Left lobe of liver (tissue), 2 donors: ENCODE measurements at regions not wholly inside any gene's neighbourhood (a gene's known extent, or its start where the extent isn't known, plus 50 kb on each side); places are given as distances from the start of the nearest gene placed in this dataset.

ENCODE experiments used
- ATAC-seq: fragments of 200-7000 bp; cut with Tn5 transposase; one replicate; pipeline ENCODE4 v1.9.1; 2020; ENCODE audit warnings: mild to moderate bottlenecking, moderate library complexity
- DNase-seq: peaks from one replicate; pipeline ENCODE4 v3.0.0-alpha.2; 2020; ENCODE audit warnings: low spot score
- donor health status: DM: no; HTN: no; CAD: no; lungs with moderate emphysema.
- donor health status: DM: no; HTN: yes; CAD: no.

- no peak for DNase-seq
- ATAC-seq, result no peak
Observed at GRCh38 chr9:113775749-113776148, 100.4 kb upstream of the ZNF618 start.

- DNase-seq, result no peak
- ATAC-seq, result no peak
Observed at GRCh38 chr9:113776194-113776593, 99.9 kb upstream of the ZNF618 start.

GRCh38 chr9:113781381-113781780 is 94.7 kb upstream of the ZNF618 start:
- no peak for ATAC-seq
- DNase-seq, result no peak

- DNase-seq (no peak), ATAC-seq (no peak)
Observed at GRCh38 chr9:113781896-113782295, 94.2 kb upstream of the ZNF618 start.

GRCh38 chr9:113783475-113783874 is 92.6 kb upstream of the ZNF618 start:
- ATAC-seq, result no peak
- no peak for DNase-seq

GRCh38 chr9:113785334-113785733 is 90.8 kb upstream of the ZNF618 start:
- DNase-seq, result no peak

GRCh38 chr9:113786071-113786470 is 90.0 kb upstream of the ZNF618 start:
- DNase-seq, result no peak
- no peak for ATAC-seq

More at GRCh38 chr9:113785334-113785733, 90.8 kb upstream of the ZNF618 start:
- no peak for ATAC-seq

GRCh38 chr9:113787871-113788270 is 88.2 kb upstream of the ZNF618 start:
- DNase-seq (no peak), ATAC-seq (no peak)

GRCh38 chr9:113788616-113789330 is 87.3 kb upstream of the ZNF618 start:
- DNase-seq, result no peak
- no peak for ATAC-seq

GRCh38 chr9:113790093-113790492 is 86.0 kb upstream of the ZNF618 start:
- DNase-seq (no peak), ATAC-seq (no peak)

GRCh38 chr9:113793558-113793957 is 82.6 kb upstream of the ZNF618 start:
- DNase-seq (no peak), ATAC-seq (no peak)

GRCh38 chr9:113794721-113795120 is 81.4 kb upstream of the ZNF618 start:
- no peak for ATAC-seq
- no peak for DNase-seq

GRCh38 chr9:113795811-113796392 is 80.2 kb upstream of the ZNF618 start:
- ATAC-seq (no peak), DNase-seq (no peak)

- ATAC-seq, result no peak
- DNase-seq, result no peak
Observed at GRCh38 chr9:113796646-113797426, 79.3 kb upstream of the ZNF618 start.

GRCh38 chr9:113798062-113799030 is 77.8 kb upstream of the ZNF618 start:
- ATAC-seq (no peak), DNase-seq (no peak)

GRCh38 chr9:113800276-113800675 is 75.8 kb upstream of the ZNF618 start:
- no peak for DNase-seq
- ATAC-seq, result no peak

- ATAC-seq (no peak), DNase-seq (no peak)
Observed at GRCh38 chr9:113803811-113804589, 72.1 kb upstream of the ZNF618 start.

GRCh38 chr9:113805486-113806132 is 70.5 kb upstream of the ZNF618 start:
- ATAC-seq, result no peak
- no peak for DNase-seq
